GM18508 (cell line): ENCODE measurements at regions not wholly inside any gene's neighbourhood (a gene's known extent, or its start where the extent isn't known, plus 50 kb on each side); places are given as distances from the start of the nearest gene placed in this dataset.

Experiments
- ATAC-seq: cut with Tn5 transposase; IDR thresholded peaks from one replicate; pipeline ENCODE4 v1.9.1; 2021; ENCODE audit warnings: moderate number of reproducible peaks; ENCODE audit not compliant: insufficient read depth, unreplicated experiment

DNA sequence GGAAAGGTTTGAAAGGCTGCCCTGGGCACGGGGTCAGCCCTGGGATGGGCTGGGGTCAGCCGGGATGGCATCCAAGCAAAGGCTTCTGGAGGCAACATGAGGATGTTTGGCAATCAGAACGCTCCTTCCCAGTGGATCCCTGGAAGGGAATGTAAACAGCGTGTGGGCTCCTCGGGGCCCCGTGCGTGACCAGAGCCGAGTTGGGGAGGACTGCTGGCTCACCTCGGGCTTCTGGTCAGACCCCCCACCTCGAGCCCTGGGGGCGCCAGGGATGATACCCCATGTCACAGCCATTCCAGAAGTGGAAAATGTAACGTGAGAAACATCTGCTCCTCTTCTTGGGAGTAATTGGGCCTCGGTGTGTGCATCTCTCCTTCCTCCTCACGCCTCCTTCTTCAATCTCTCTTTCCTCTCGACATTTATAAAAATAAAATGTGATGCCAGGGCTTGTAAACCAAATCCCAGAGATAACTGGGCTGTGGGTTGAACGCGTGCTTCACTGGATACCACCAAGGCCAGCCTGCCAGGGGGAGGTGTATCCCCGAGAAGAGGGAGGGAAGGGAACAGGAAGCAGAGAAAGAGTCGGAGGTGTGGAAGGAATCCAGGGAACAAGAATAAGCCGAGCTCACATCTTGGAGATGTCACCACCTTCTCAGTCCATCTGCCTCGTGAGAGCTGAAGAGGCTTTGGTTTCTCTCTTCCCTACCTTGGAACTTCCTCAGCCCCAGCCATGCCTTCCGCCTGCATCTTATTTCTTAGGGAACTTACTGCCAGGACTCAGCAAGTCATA lies 144.8 kb downstream of the NUAK1 start:
- no peak for ATAC-seq

DNA sequence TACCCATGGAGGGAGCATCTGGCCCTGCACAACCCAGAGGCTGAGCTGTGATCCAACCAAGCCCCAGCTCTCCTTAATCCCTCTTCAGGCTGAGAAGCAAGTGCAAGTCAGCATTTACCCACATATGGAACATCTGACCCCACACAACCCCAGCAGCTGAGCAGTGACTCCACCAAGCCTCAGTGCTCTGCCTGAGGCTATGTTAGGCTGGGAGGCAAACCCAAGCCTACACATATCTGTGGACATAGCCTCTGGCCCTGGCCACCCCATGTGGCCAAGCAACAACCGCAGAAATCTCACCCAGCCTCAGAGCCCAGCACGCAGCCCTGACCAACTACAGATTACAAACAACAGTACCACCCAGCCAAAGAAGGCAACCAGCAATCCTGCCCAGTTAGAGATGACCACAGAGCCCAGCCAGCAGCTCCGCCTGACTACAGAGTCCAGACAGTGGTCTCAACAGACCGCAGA lies 142.8 kb downstream of the NUAK1 start:
- ATAC-seq = no peak

DNA sequence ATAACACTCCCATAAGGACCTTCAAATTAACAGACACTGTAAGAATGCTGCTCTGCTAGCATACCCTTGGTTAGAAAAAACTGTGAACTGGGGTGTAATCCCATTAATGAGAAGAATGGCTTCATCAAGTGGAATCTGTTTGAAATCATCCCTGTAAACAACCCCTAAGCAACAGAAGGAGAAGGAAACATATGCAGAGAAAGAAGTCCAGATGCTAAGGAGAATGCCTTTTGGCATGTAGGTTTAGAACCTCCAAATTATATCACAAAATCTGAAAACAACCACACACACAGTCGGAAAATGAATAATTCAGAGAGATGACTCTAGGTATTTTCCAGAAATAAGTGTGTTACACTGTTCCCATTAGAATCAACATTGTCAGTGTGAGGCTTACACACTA lies 140.2 kb downstream of the NUAK1 start:
- ATAC-seq = no peak

GRCh38 chr12:106000382-106001104 lies 138.2 kb downstream of the NUAK1 start:
- no peak for ATAC-seq

GRCh38 chr12:106001105-106001836 lies 137.5 kb downstream of the NUAK1 start:
- no peak for ATAC-seq

GRCh38 chr12:106001837-106002218 lies 136.9 kb downstream of the NUAK1 start:
- no peak for ATAC-seq

- no peak for ATAC-seq
Measured at GRCh38 chr12:106003297-106003696, 135.5 kb downstream of the NUAK1 start.

DNA sequence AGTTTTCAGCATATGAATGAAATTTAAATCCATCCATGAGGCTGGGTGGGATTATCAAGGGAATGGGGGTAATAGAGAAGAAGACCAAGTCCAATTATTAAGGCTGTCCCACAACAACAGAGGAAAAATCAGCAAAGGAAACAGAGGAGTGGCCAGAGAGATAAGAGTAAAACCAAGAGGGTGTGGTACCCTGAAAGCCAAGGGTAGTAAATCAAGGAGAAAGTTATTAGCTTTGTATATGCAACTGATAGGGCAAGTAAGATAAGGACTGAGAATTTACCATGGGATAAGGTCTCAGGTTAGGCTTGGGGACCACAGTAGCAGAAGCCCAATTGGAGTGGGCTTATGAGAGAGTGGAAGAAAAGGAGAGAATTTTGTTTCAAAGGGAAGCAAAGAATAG lies 134.5 kb downstream of the NUAK1 start:
- ATAC-seq = no peak

GRCh38 chr12:106006382-106006781 lies 132.4 kb downstream of the NUAK1 start:
- ATAC-seq = no peak

DNA sequence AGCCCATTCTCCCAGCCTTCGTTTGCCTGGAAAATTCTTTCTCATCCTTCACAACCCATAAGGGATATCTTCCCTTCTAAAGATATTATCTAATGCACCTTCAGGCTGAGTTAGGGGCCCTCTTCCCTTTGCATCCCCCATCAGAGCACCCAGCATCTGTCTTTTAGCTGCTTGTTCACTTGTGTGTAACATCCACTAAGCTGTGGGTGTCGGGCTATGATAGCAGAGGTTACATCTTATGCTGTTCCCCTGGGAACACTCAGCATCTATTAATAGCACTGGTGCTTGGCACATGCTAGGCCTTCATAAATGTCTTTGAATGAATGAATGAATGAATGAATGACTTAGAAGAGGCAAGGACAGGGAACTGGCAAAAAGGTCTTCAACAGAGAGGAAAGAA lies 131.8 kb downstream of the NUAK1 start:
- no peak for ATAC-seq

DNA sequence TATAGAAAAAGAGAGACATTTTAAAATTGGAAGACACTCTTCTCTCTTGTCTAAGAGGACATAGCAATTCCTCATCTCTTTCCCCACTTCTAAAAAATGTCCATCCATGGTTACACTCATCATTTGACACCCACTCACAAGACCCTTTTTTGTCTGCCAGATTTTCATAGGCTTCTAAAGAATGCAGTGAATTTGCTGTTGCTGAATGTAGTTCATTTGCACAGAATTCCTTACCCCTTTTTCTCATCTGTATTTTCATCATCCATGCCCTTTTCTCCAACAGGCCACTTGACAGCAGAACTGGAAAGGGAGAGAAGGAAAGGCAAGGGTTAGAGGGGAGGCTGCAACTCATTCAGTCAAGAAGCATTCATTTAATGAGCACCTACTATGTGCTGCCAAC lies 128.0 kb downstream of the NUAK1 start:
- no peak for ATAC-seq
